ENCODE measurements at regions not wholly inside any gene's neighbourhood (a gene's known extent, or its start where the extent isn't known, plus 50 kb on each side); places are given as distances from the start of the nearest gene placed in this dataset.

GRCh38 chr15:96524676-96525417 is 194.3 kb downstream of the NR2F2 start:
- no peak for DNase-seq (ENCODE audit: low read depth)

- no peak for DNase-seq (ENCODE audit: low read depth)
These were observed 204.6 kb downstream of the NR2F2 start for GRCh38 chr15:96535148-96535547.

GRCh38 chr15:96538491-96538890 is 208.0 kb downstream of the NR2F2 start:
- DNase-seq (ENCODE audit: low read depth), result no peak

- DNase-seq (ENCODE audit: low read depth), result no peak
These were observed 209.8 kb downstream of the NR2F2 start for GRCh38 chr15:96540283-96540682.

- no peak for DNase-seq (ENCODE audit: low read depth)
These were observed 211.8 kb downstream of the NR2F2 start for GRCh38 chr15:96542130-96542770.

- DNase-seq (ENCODE audit: low read depth), result no peak
These were observed 213.8 kb downstream of the NR2F2 start for GRCh38 chr15:96544162-96544756.

GRCh38 chr15:96549136-96549535 is 218.6 kb downstream of the NR2F2 start:
- DNase-seq (ENCODE audit: low read depth), result no peak

GRCh38 chr15:96551196-96551595 is 220.7 kb downstream of the NR2F2 start:
- no peak for DNase-seq (ENCODE audit: low read depth)

GRCh38 chr15:96551722-96552121 is 221.2 kb downstream of the NR2F2 start:
- DNase-seq (ENCODE audit: low read depth), result no peak

- DNase-seq (ENCODE audit: low read depth), result no peak
These were observed 222.5 kb downstream of the NR2F2 start for GRCh38 chr15:96553006-96553405.

- no peak for DNase-seq (ENCODE audit: low read depth)
These were observed 223.0 kb downstream of the NR2F2 start for GRCh38 chr15:96553451-96553850.

GRCh38 chr15:96553931-96554330 is 223.4 kb downstream of the NR2F2 start:
- DNase-seq (ENCODE audit: low read depth), result no peak

GRCh38 chr15:96554541-96554940 is 224.0 kb downstream of the NR2F2 start:
- no peak for DNase-seq (ENCODE audit: low read depth)

- no peak for DNase-seq (ENCODE audit: low read depth)
These were observed 228.6 kb downstream of the NR2F2 start for GRCh38 chr15:96559087-96559486.

- no peak for DNase-seq (ENCODE audit: low read depth)
These were observed 229.1 kb downstream of the NR2F2 start for GRCh38 chr15:96559631-96560030.

GRCh38 chr15:96560246-96560895 is 229.9 kb downstream of the NR2F2 start:
- no peak for DNase-seq (ENCODE audit: low read depth)

- DNase-seq (ENCODE audit: low read depth), result no peak
These were observed 231.1 kb downstream of the NR2F2 start for GRCh38 chr15:96561593-96561992.

- DNase-seq (ENCODE audit: low read depth), result no peak
These were observed 234.0 kb downstream of the NR2F2 start for GRCh38 chr15:96564546-96564945.

GRCh38 chr15:96565266-96565665 is 234.8 kb downstream of the NR2F2 start:
- DNase-seq (ENCODE audit: low read depth), result no peak

- no peak for DNase-seq (ENCODE audit: low read depth)
These were observed 244.3 kb downstream of the NR2F2 start for GRCh38 chr15:96574782-96575181.

- DNase-seq (ENCODE audit: low read depth), result no peak
These were observed 246.1 kb downstream of the NR2F2 start for GRCh38 chr15:96576596-96576995.

GRCh38 chr15:96578393-96578792 is 247.9 kb downstream of the NR2F2 start:
- no peak for DNase-seq (ENCODE audit: low read depth)

- DNase-seq (ENCODE audit: low read depth), result no peak
These were observed 250.9 kb downstream of the NR2F2 start for GRCh38 chr15:96581371-96581770.

Measured in activated T-cell treated with anti-CD3 and anti-CD28 coated beads for 48 hours (primary cell).